GM13976 (cell line): ENCODE measurements at regions not wholly inside any gene's neighbourhood (a gene's known extent, or its start where the extent isn't known, plus 50 kb on each side); places are given as distances from the start of the nearest gene placed in this dataset.

Experiments
- DNase-seq: peaks from one replicate; pipeline ENCODE4 v3.0.0; 2012; ENCODE audit warnings: low spot score
- in situ Hi-C: fragments of 300-500 bp; cut with MboI; formaldehyde crosslinking; loops from one replicate; pipeline ENCODE4 v1.12.0; 2022; ENCODE audit warnings: low sequenced_read_pairs, mixed read lengths, inconsistent platforms; ENCODE audit not compliant: unreplicated experiment
- TF ChIP-seq, protein P1 (sequence below): IDR thresholded peaks from 2 replicates; pipeline ENCODE4 v1.5.1; 2012; ENCODE audit warnings: borderline replicate concordance, mild to moderate bottlenecking; ENCODE audit not compliant: insufficient read depth; ENCODE audit errors: extremely low read depth, missing control alignments, control extremely low read depth

DNA sequence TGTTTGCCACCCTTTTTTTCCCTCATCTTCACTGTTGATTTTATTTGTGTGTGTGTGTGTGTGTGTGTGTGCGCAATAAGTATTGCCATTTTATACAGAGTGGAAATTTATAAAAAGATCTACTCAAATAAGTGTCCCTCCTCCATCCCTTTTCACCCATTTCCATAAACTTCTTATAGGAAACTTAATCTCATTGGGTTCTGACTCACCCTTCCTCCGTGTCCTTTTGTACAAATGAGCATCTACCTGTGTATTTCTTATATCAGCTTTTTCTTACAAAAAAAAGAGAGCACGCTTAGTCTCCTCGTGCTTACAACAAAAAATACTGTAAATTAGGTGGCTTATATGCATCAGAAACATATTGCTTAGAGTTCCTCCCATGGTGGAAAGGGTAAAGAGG, 711.2 kb upstream of the CDH7 start:
- TF ChIP-seq, protein P1, sequence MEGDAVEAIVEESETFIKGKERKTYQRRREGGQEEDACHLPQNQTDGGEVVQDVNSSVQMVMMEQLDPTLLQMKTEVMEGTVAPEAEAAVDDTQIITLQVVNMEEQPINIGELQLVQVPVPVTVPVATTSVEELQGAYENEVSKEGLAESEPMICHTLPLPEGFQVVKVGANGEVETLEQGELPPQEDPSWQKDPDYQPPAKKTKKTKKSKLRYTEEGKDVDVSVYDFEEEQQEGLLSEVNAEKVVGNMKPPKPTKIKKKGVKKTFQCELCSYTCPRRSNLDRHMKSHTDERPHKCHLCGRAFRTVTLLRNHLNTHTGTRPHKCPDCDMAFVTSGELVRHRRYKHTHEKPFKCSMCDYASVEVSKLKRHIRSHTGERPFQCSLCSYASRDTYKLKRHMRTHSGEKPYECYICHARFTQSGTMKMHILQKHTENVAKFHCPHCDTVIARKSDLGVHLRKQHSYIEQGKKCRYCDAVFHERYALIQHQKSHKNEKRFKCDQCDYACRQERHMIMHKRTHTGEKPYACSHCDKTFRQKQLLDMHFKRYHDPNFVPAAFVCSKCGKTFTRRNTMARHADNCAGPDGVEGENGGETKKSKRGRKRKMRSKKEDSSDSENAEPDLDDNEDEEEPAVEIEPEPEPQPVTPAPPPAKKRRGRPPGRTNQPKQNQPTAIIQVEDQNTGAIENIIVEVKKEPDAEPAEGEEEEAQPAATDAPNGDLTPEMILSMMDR: no peak
- in situ Hi-C loops: no loop called here
- DNase-seq: no peak

DNA sequence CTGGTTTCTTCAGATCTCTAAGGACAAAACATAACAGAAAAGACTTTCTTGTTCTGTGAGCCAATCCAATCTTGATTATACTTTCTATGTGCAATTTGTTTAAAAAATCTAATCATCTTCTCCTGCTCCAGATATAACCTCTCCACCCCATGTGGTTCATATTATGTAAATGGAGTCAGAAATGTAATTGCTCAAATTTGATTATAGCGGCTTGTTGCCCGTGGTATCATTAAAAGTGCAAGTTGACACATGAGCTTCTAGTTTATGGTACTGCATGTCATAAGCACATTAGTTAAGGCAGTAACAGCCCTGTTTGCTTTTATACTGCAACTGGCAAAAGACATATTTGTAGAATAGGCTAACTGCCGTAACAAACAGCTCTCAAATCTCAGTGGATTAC, 715.1 kb upstream of the CDH7 start:
- DNase-seq: no peak
- in situ Hi-C loops: no loop called here
- TF ChIP-seq, protein P1: no peak

DNA sequence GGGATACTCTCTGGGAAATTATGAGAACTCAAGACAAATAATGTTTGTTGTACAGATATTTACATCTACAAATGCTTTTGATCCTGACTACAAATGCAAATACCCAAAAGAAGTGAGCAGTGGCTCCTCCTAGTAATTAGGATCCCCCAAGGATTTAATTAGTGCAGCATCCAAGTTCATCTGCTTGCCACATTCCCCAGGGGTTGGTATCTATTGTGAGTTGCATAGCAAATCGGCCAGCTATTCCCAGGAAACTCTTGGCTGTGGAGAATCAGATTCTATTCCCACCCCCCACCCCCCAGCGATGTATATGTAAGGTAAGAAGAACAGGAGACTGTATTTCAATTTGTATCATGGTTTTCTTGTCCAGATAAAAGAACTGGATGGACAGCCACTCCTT, 725.1 kb upstream of the CDH7 start:
- in situ Hi-C loops: no loop called here
- TF ChIP-seq, protein P1: no peak
- DNase-seq: no peak

DNA sequence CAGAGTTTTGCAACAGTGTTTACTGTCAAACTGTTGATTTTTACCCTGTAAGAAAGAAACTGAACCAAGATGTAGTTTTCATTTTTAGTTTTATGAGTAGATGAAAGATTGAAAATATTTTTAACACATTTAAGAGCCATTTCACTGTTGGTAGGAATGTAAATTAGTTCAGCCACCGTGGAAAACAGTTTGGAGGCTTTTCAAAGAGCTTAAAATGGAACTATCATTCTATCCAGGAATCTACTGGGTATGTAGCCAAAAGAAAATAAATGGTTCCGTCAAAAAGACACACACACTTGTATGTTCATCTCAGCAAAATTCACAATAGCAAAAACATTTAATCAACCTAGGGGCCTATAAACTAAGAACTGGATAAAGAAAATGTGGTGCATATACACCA, 729.8 kb upstream of the CDH7 start:
- in situ Hi-C loops: no loop called here
- TF ChIP-seq, protein P1: no peak
- DNase-seq: no peak

DNA sequence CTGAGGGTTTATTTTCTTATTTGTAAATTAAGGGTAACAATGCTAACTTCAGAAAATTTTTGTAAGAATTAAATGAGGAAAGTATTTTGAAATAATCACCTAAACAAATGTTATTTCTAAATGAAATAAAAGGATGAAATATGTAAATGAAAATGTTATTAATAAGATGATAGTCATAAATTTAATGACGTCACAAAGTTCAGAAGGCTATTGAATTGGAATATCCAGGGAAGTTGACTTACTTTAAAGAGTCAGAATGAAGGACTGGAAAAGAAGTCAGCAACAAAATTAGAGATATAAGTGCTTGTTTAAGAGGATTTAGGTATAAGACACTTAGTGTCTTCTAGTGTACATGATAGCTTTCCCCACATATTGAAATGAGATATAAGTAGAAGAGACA, 732.6 kb upstream of the CDH7 start:
- DNase-seq: no peak

DNA sequence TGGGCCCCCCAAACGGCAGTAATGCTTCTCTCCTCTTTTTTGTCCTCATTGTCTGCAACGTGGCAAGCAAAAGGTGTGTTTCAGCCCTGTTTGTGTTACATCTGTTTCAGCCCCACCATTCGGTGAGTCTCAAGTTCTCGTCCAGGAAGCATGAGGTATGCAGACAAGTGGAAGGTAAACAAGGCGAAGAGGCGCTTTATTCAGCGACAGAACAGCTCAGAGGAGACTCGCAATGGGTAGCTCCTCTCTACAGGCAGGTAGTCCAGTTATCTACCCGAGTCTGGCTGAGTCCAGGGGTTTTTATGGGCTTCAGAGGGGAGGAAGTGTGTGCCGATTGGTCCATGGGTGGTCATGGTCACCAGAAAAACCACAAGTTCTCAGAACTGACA, 733.4 kb upstream of the CDH7 start:
- TF ChIP-seq, protein P1: no peak
- DNase-seq: no peak
- in situ Hi-C loops: no loop called here

More for the DNA sequence above, 732.6 kb upstream of the CDH7 start:
- in situ Hi-C loops: no loop called here
- TF ChIP-seq, protein P1: no peak
